GM20000 (cell line): ENCODE measurements at regions not wholly inside any gene's neighbourhood (a gene's known extent, or its start where the extent isn't known, plus 50 kb on each side); places are given as distances from the start of the nearest gene placed in this dataset.

ENCODE experiments used
- DNase-seq: peaks from one replicate; pipeline ENCODE4 v3.0.0; 2012; ENCODE audit warnings: low spot score
- TF ChIP-seq, protein P1 (sequence below): IDR thresholded peaks from 2 replicates; pipeline ENCODE4 v1.5.1; 2012; ENCODE audit warnings: mild to moderate bottlenecking, control low read depth; ENCODE audit errors: extremely low read depth, missing control alignments

DNA sequence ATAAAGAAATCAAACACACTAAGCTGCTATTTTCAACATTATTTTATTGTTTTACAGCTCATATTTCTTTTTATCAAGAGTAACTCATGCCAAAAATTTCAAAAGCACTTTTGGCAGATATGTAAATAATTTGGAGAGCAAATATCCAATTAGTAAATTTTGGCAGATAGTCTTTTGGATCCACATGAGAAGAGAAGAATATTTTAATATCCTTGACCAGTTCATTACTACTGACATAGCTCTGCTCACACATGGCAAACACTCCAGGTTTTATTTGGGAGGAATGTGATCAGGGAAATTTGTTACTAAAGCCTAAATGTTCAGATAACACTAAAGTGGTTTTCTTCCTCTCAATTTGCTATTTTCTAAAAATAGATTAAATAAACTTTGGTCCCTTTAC lies 1054.3 kb downstream of the FAT4 start:
- DNase-seq = no peak
- TF ChIP-seq, protein P1, sequence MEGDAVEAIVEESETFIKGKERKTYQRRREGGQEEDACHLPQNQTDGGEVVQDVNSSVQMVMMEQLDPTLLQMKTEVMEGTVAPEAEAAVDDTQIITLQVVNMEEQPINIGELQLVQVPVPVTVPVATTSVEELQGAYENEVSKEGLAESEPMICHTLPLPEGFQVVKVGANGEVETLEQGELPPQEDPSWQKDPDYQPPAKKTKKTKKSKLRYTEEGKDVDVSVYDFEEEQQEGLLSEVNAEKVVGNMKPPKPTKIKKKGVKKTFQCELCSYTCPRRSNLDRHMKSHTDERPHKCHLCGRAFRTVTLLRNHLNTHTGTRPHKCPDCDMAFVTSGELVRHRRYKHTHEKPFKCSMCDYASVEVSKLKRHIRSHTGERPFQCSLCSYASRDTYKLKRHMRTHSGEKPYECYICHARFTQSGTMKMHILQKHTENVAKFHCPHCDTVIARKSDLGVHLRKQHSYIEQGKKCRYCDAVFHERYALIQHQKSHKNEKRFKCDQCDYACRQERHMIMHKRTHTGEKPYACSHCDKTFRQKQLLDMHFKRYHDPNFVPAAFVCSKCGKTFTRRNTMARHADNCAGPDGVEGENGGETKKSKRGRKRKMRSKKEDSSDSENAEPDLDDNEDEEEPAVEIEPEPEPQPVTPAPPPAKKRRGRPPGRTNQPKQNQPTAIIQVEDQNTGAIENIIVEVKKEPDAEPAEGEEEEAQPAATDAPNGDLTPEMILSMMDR = no peak

DNA sequence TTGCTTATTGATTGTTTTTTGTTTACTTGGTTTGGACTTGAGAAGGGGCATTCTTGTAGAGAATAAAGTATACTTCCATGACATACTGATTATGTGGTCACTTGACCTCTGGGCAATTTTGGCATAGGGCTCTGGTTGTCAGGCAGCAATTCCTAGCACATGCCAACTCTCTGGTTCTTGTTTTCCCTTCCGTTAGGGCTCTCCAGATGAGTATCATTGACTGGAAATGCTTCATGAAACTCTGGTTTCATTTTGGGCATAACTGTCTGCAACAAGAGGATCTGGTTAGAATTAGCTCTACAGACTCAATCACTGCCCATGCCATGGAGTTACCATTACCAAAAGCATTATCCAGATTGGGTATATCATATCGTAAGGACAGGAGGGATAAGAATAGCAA lies 1057.9 kb downstream of the FAT4 start:
- no peak for DNase-seq
- TF ChIP-seq, protein P1 = no peak

DNA sequence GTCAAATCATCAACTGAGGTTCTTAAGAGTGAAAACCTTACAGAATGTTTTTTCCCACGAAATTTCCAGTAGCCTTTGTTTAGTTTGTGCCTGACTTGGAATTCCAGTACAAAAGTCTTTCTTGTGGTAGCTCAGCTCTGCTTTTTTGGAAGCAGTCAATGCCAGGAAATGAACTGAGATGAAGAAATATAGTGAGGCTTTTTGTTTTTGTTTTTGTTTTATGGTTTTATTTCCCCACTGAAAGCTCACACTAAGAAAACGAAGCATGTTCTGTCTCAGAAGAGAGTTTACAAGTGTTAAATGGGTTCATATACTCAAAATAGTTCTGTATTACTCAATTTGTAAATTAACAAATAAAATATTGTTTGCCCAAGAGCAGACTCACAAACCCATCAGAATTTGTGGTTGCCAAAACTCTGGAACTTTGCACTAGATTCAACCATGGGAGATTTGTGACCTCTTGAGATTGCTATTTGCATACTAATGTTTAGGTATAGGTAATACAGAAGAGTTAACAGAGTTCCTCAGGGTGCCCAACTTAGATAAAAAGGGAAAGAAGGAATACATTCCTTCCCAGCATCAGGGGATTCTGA lies 1060.8 kb downstream of the FAT4 start:
- TF ChIP-seq, protein P1 = no peak

DNA sequence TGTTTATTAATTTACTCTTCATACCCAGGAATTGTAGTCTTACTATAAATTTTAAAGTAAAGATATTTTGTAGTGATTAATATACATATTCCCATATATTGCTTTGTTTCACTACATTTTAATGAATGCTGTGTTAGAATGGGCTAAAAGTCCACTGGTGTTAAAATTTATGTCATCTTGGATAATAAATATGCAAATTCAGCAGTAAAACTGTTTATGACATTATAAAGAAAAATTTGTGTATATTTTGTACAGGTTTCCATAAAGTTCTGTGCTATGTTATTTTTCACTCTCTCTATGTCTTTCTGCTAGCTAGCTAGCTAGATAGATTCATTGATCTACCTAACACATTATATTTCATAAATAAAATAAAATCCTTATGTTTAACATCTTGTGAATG lies 1071.2 kb downstream of the FAT4 start:
- TF ChIP-seq, protein P1 = no peak
- DNase-seq = no peak

More for the DNA sequence above, 1060.8 kb downstream of the FAT4 start:
- no peak for DNase-seq

DNA sequence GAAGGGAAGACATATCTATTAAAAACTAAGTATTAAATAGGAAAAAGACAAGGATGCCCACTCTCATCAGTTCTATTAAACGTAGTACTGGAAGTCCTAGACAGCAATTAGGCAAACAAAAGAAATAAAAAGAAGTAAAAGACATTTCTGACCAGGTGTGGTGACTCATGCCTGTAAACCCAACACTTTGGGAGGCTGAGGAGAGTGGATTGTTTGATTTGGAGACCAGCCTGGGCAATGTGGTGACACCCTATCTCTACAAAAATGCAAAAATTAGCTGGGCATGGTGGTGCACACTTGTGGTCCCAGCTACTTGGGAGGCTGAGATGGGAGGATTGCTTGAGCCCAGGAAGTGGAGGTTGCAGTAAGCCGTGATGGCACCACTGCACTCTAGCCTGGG lies 1071.8 kb downstream of the FAT4 start:
- TF ChIP-seq, protein P1 = no peak
- no peak for DNase-seq

DNA sequence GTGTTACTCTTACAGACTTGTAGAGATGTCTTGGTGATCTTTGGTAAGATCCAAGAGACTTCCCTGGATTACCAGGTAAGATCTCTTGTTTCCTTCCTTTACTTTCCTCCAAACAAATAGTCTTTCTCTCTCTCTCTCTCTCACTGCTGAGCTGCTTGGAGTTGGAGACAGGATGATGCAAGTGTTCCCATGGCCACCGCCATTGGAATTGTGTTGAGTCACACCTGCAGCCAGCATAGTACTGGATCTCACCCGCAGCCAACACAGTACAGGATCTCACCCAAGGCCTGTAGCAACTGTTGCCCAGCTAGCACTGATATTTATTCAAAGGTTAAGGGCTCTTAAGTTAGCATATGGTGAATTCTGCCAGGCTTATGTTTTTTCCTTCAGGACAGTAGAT lies 1080.9 kb downstream of the FAT4 start:
- DNase-seq = no peak
- TF ChIP-seq, protein P1 = no peak

DNA sequence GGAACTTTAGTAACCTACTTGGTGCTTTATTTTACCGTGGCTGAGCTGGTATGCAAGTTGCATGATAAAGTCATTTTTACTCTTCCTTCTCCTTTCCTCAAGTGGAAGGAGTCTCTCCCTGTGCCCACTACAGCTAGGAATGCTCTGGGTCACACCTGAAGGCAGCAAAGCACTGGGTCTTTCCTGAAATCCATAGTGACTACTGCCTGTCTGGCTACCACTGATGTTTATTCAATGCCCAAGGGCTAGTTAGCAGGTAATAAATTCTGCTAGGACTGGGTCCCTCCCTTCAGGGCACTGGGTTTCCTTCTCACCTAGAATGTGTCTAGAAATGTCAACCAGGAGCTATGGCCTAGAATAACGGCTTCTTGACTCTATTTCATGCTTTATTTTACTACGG lies 1081.4 kb downstream of the FAT4 start:
- DNase-seq = no peak
- TF ChIP-seq, protein P1 = no peak

DNA sequence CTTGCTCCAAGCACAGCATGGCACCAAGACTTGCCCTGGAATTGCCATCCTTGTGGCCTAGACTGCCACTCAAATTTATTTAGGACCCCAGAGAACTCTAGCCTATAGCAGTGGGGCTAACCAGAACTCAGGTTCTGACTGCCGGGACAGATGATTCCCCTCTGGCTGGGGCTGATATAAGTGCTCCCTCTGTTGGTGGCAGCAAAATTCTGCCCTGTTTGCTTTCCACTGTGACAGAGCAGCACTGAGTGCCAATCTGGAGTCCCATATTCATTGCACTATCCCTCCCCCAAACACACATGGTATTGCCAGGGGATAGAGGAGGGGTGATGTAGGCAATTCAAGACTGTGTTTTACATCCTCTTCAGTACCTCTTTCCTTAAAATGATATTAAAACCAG lies 1081.9 kb downstream of the FAT4 start:
- TF ChIP-seq, protein P1 = no peak

More for the DNA sequence above, 1081.9 kb downstream of the FAT4 start:
- DNase-seq = no peak
